DOHH2 (cell line): ENCODE measurements at regions not wholly inside any gene's neighbourhood (a gene's known extent, or its start where the extent isn't known, plus 50 kb on each side); places are given as distances from the start of the nearest gene placed in this dataset.

ENCODE experiments used
- H3F3A ChIP-seq: fragments of 200-600 bp; sonication (generic), shearing (Covaris generic); 2 replicates; pipeline ENCODE4 v1.6.0; 2016; ENCODE audit warnings: antibody characterized with exemption, mild to moderate bottlenecking; ENCODE audit not compliant: control insufficient read depth, insufficient read depth
- H3K27ac ChIP-seq: fragments of 200-600 bp; sonication (generic); 2 replicates; pipeline ENCODE4 v1.5.1; 2014; ENCODE audit warnings: low read depth, mild to moderate bottlenecking, low read length, moderate library complexity
- H3K27me3 ChIP-seq: fragments of 200-600 bp; sonication (generic); 2 replicates; pipeline ENCODE4 v1.6.1; 2014; ENCODE audit warnings: mild to moderate bottlenecking, low read length, mixed read lengths; ENCODE audit not compliant: control insufficient read depth
- H3K36me3 ChIP-seq: fragments of 200-600 bp; sonication (generic); 2 replicates; pipeline ENCODE4 v1.6.1; 2014; ENCODE audit warnings: mild to moderate bottlenecking, low read length, moderate library complexity, mixed read lengths; ENCODE audit not compliant: control insufficient read depth
- H3K4me1 ChIP-seq: fragments of 200-600 bp; sonication (generic); 2 replicates; pipeline ENCODE4 v1.6.1; 2014; ENCODE audit warnings: mild to moderate bottlenecking, low read length, mixed read lengths; ENCODE audit not compliant: control insufficient read depth
- H3K4me2 ChIP-seq: fragments of 200-600 bp; sonication (generic); 2 replicates; pipeline ENCODE4 v1.6.0; 2014; ENCODE audit warnings: mild to moderate bottlenecking, low read length, moderate library complexity
- H3K4me3 ChIP-seq: fragments of 200-600 bp; sonication (generic); 2 replicates; pipeline ENCODE4 v1.5.1; 2014; ENCODE audit warnings: mild to moderate bottlenecking, low read length, mixed read lengths
- H3K79me2 ChIP-seq: fragments of 200-600 bp; sonication (generic); 2 replicates; pipeline ENCODE4 v1.6.1; 2014; ENCODE audit warnings: mild to moderate bottlenecking, low read length, mixed read lengths; ENCODE audit not compliant: control insufficient read depth
- H3K9me2 ChIP-seq: fragments of 200-600 bp; sonication (generic); replicated peaks from 2 replicates; pipeline ENCODE4 v1.6.1; 2014; ENCODE audit warnings: mild to moderate bottlenecking, low read length, mixed read lengths; ENCODE audit not compliant: control insufficient read depth
- H3K9me3 ChIP-seq: fragments of 200-600 bp; sonication (generic); 2 replicates; pipeline ENCODE4 v1.6.1; 2014; ENCODE audit warnings: antibody characterized with exemption, low read length, mixed read lengths; ENCODE audit not compliant: control insufficient read depth, insufficient read depth
- H4K20me1 ChIP-seq: fragments of 200-600 bp; sonication (generic); 2 replicates; pipeline ENCODE4 v1.6.0; 2014; ENCODE audit warnings: low read depth, mild to moderate bottlenecking, antibody characterized with exemption, low read length, moderate library complexity; ENCODE audit not compliant: control insufficient read depth, insufficient read depth
- CTCF ChIP-seq: fragments of 200-600 bp; sonication (generic); IDR thresholded peaks from one replicate; pipeline ENCODE4 v1.5.1; 2014; ENCODE audit warnings: antibody characterized with exemption, mild to moderate bottlenecking, low read depth, low read length; ENCODE audit not compliant: poor library complexity, severe bottlenecking
- EZH2phosphoT487 ChIP-seq: fragments of 200-600 bp; sonication (generic); IDR thresholded peaks from 2 replicates; pipeline ENCODE4 v1.6.1; 2017; ENCODE audit warnings: borderline replicate concordance, mild to moderate bottlenecking, antibody characterized with exemption, low read length, moderate library complexity, mixed read lengths

- no peaks in the 10 kb centered on the region for H3K36me3 ChIP-seq
- H3F3A ChIP-seq, result no peaks in the 10 kb centered on the region
- no peaks in the 10 kb centered on the region for H3K9me2 ChIP-seq
Measured at GRCh38 chr6:139650941-139651340, 276.5 kb upstream of the CITED2 start.

GRCh38 chr6:139649732-139650131 is 275.3 kb upstream of the CITED2 start:
- Histone ChIP-seq H3K4me2 (no peak overlapping the region), H3K27ac (no peak overlapping the region), H3K4me3 (no peak overlapping the region), H3K4me1 (no peaks in the 10 kb centered on the region), H3K36me3 (no peaks in the 10 kb centered on the region), H3K9me2 (no peaks in the 10 kb centered on the region), H3K27me3 (no peaks in the 10 kb centered on the region), H4K20me1 (no peaks in the 10 kb centered on the region), H3K79me2 (no peaks in the 10 kb centered on the region), H3K9me3 (no peaks in the 10 kb centered on the region), H3F3A (no peaks in the 10 kb centered on the region)
- TF ChIP-seq CTCF (no peak), EZH2phosphoT487 (no peak)

More at GRCh38 chr6:139650941-139651340, 276.5 kb upstream of the CITED2 start:
- Histone ChIP-seq H4K20me1 (no peaks in the 10 kb centered on the region), H3K27ac (no peak overlapping the region), H3K4me3 (no peak overlapping the region), H3K4me2 (no peak overlapping the region), H3K9me3 (no peaks in the 10 kb centered on the region), H3K4me1 (no peaks in the 10 kb centered on the region), H3K27me3 (no peaks in the 10 kb centered on the region), H3K79me2 (no peaks in the 10 kb centered on the region)
- TF ChIP-seq EZH2phosphoT487 (no peak), CTCF (no peak)

- Histone ChIP-seq H3K9me2 (no peaks in the 10 kb centered on the region), H3K27ac (no peak overlapping the region), H3K9me3 (no peaks in the 10 kb centered on the region), H4K20me1 (no peaks in the 10 kb centered on the region), H3K4me3 (no peak overlapping the region), H3F3A (no peaks in the 10 kb centered on the region), H3K27me3 (no peaks in the 10 kb centered on the region), H3K79me2 (no peaks in the 10 kb centered on the region), H3K4me2 (no peak overlapping the region), H3K36me3 (no peaks in the 10 kb centered on the region), H3K4me1 (no peaks in the 10 kb centered on the region)
- TF ChIP-seq EZH2phosphoT487 (no peak), CTCF (no peak)
Measured at GRCh38 chr6:139649128-139649527, 274.7 kb upstream of the CITED2 start.

GRCh38 chr6:139648430-139649000 is 274.1 kb upstream of the CITED2 start:
- no peaks in the 10 kb centered on the region for H3F3A ChIP-seq
- H3K79me2 ChIP-seq, result no peaks in the 10 kb centered on the region
- no peaks in the 10 kb centered on the region for H3K27me3 ChIP-seq
- H3K4me2 ChIP-seq, result no peak overlapping the region
- no peak overlapping the region for H3K4me3 ChIP-seq
- H4K20me1 ChIP-seq, result no peaks in the 10 kb centered on the region
- H3K9me2 ChIP-seq, result no peaks in the 10 kb centered on the region
- H3K36me3 ChIP-seq, result no peaks in the 10 kb centered on the region
- TF ChIP-seq EZH2phosphoT487, result no peak
- no peak for TF ChIP-seq CTCF
- H3K9me3 ChIP-seq, result no peaks in the 10 kb centered on the region
- no peak overlapping the region for H3K27ac ChIP-seq
- no peaks in the 10 kb centered on the region for H3K4me1 ChIP-seq
